ENCODE measurements at regions not wholly inside any gene's neighbourhood (a gene's known extent, or its start where the extent isn't known, plus 50 kb on each side); places are given as distances from the start of the nearest gene placed in this dataset.
"Not testable (repeated sequence)": the region's sequence is repeated elsewhere in the genome, so short reads cannot be mapped to it uniquely, and the experiment has no call there.

GRCh38 chr2:226114436-226114835 lies 685.2 kb downstream of the IRS1 start:
- DNase-seq: no peak

GRCh38 chr2:226098861-226099745 lies 699.6 kb downstream of the NYAP2 start:
- no peak for DNase-seq

GRCh38 chr2:226095058-226095457 lies 695.5 kb downstream of the NYAP2 start:
- DNase-seq: no peak

GRCh38 chr2:226093364-226093763 lies 693.9 kb downstream of the NYAP2 start:
- DNase-seq: no peak

- no peak for DNase-seq
Observed at GRCh38 chr2:226088366-226088674, 688.8 kb downstream of the NYAP2 start.

GRCh38 chr2:226087505-226088365 lies 688.2 kb downstream of the NYAP2 start:
- DNase-seq: no peak

- DNase-seq: no peak
Observed at GRCh38 chr2:226087051-226087450, 687.5 kb downstream of the NYAP2 start.

- no peak for DNase-seq
Observed at GRCh38 chr2:226086190-226086589, 686.7 kb downstream of the NYAP2 start.

- not testable (repeated sequence) for DNase-seq
Observed at GRCh38 chr2:226085425-226085824, 685.9 kb downstream of the NYAP2 start.

GRCh38 chr2:226080334-226080733 lies 680.8 kb downstream of the NYAP2 start:
- DNase-seq: no peak

GRCh38 chr2:226079671-226080181 lies 680.2 kb downstream of the NYAP2 start:
- no peak for DNase-seq

- no peak for DNase-seq
Observed at GRCh38 chr2:226079196-226079595, 679.7 kb downstream of the NYAP2 start.

- DNase-seq: no peak
Observed at GRCh38 chr2:226078666-226079065, 679.2 kb downstream of the NYAP2 start.

- DNase-seq: no peak
Observed at GRCh38 chr2:226077841-226078240, 678.3 kb downstream of the NYAP2 start.

GRCh38 chr2:226077031-226077430 lies 677.5 kb downstream of the NYAP2 start:
- DNase-seq: no peak

- no peak for DNase-seq
Observed at GRCh38 chr2:226076529-226076928, 677.0 kb downstream of the NYAP2 start.

GRCh38 chr2:226074391-226074790 lies 674.9 kb downstream of the NYAP2 start:
- DNase-seq: no peak

- DNase-seq: no peak
Observed at GRCh38 chr2:226073496-226074160, 674.1 kb downstream of the NYAP2 start.

- DNase-seq: no peak
Observed at GRCh38 chr2:226066873-226067272, 667.4 kb downstream of the NYAP2 start.

GRCh38 chr2:226066391-226066790 lies 666.9 kb downstream of the NYAP2 start:
- no peak for DNase-seq

GRCh38 chr2:226064932-226065570 lies 665.5 kb downstream of the NYAP2 start:
- no peak for DNase-seq

GRCh38 chr2:226063704-226064440 lies 664.4 kb downstream of the NYAP2 start:
- no peak for DNase-seq

Measured in DMS79 treated with DMSO at 0.1 percent for 48 hours (cell line).